NCI-H128 (cell line): ENCODE measurements at regions not wholly inside any gene's neighbourhood (a gene's known extent, or its start where the extent isn't known, plus 50 kb on each side); places are given as distances from the start of the nearest gene placed in this dataset.
"Not testable (repeated sequence)": the region's sequence is repeated elsewhere in the genome, so short reads cannot be mapped to it uniquely, and the experiment has no call there.

ENCODE experiments used
- DNase-seq: peaks from one replicate; lab custom pipeline; 2025; ENCODE audit not compliant: unreplicated experiment; lab: John Stamatoyannopoulos, UW

DNA sequence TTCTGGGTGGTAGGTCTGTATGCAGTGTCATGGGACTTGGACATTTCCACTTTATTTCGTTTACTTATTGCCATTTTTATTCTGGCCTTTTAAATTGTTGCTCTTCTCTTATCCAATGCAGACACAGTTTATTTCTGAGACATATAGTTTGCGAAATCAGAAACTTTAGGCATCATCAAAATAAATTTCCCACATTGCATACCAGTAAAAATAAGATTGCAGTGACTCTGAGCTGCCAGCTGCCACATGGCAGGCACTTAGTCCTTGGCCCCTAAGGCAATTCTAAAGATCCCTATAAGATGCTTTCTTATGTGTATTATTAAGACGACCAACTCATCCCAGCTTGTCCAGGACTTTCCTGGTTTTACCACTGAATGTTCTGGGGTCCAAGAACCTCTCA, 81.8 kb upstream of the ANKRD1 start:
- DNase-seq: no peak

- not testable (repeated sequence) for DNase-seq
Measured at GRCh38 chr10:91003379-91003778, 82.5 kb upstream of the ANKRD1 start.

DNA sequence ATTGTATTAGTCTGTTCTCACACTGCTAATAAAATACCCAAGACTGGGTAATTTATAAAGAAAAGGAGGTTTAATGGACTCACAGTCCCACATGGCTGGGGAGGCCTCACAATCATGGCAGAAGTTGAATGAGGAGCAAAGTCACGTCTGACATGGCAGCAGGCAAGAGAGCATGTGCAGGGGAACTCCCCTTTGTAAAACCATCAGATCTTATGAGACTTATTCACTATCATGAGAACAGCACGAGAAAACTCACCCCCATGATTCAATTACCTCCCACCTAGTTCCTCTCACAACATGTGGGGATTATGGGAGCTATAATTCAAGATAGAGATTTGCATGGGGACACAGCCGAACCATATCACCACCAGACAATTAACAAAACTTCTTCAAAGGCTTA, 84.4 kb upstream of the ANKRD1 start:
- DNase-seq: not testable (repeated sequence)

DNA sequence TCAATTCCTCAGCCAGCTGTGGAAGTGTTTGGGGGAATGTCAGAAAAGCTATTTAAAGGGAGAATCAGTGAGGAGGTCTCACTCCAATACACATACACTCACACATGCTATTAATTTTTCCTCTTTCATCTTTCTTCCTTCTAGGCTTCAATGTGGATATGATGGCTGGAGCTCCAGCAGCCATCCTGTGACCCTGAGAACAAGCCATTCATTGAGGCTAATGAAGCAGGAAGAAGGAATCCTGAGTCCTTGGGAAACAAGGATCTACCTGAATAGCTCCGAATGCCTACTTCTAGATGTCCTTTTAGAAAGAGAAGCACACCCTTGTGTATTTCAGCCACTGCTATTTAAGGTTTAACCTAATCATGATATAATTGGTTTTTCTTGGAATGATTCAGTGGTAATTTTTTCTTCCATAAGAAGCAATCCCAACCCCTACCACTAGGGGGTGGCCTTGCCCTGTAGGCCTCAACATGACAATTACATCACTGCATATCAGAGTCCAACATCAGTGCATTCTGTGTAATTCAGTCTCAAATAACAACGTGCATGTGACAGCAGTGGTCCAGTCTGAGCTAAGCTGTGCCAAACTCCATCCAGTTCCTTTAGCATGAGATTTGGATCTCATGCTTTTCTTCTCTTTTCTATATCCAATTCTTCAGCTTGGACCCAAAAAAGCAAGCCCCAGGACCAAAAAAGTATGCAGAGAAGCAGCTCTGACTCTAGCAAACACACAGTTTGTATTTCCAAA, 85.3 kb upstream of the ANKRD1 start:
- DNase-seq: peak; percentile 18

DNA sequence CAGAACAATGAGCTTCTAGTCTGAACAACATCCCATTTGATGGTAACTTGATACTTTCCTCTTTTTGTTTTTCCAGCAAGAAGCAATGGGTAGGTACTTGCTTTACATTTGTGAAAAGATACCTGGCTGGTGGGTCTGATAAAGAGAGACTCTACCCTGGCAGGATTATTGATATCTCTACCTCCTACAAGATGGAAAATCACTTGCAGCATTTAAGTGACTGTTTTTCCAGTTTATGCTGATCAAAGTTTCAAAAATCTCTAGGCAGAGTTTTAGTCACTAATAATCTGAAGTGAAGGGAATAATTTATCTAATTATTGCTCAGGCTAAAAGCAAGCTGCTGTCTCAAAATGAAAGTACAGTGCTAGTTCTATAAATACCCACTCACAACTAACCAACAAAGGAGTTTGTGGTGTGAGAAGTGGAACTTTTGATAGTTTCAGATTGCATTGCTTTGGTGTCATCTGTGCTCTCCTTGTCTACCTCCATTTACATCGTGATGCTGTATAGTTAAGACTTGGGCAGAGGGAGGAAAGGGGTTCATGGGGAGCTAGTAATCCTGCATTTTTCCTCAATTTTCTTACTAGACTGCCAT, 86.0 kb upstream of the ANKRD1 start:
- DNase-seq: no peak

GRCh38 chr10:91007655-91008054, 86.8 kb upstream of the ANKRD1 start:
- no peak for DNase-seq

DNA sequence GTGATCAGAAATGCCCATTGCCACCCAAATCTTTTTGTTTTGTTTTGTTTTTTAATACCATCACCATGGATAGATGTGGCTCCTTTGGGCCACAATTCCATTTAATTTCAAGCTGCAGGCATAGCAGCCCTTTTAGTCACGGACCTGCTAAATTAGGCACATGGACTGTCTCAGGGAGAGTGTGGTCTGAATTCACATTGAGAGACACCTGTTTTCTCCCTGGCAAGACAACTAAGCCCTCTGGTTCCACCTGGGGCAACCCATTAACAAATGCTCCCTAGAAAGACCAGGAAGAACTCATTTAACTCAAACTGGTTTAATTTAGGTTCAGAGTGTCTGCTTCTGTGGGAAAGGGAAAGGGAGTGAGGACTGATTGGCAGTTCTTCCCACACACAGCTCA, 88.2 kb upstream of the ANKRD1 start:
- DNase-seq: no peak

DNA sequence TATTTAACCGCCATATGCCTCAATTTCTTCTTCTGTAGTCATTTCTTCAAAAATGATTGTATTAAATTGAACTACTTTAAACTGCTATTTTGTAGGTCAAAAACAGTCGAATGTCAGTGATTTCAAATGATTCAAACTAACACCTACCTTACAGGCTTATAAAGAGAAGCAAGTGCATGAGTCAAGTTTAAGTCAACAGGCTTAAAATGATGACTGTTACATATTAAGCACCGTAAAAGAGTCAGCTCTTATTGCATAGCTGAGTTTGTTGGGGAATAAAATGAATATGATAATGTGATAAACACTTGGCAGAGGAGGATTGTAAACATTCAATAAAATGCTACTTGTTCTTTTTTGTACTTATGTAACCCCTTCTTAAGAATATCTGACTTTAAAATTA, 90.1 kb upstream of the ANKRD1 start:
- DNase-seq: no peak

DNA sequence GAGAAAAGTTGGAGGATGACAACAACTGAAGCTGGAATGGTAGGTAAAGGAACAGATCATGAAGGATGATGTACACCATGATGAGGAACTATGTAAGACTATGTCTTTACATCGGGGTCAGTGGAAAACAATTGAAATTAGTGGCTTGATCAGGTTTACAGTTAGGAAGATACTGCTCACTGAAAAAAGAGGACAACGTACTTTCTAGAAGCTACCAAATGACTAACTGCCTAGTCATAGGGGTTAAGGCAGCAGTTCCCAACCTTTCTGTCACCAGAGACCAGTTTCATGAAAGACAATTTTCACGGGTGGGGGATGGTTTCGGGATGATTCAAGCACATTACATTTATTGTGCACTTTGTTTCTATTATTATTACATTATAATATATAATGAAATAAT, 91.6 kb upstream of the ANKRD1 start:
- DNase-seq: no peak

DNA sequence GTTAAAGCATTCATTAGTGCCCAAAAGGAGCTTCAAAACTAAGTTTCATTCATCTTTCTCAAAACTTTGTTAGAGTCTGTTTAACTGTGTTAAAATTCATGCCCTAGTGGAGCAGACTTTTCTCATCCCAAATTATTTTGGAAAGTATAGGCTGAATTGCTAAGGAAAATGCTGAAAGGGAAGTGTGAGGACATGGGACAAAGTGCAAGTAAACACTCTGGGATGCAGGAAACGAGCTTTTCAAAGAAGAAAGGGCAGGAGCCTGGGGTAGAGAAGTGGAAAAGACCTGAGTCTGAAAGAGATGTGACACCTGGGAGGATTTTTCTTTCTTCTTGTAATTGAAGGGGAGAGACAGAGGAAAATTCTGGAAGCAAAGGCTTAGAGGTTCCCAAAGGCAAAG, 93.1 kb upstream of the ANKRD1 start:
- DNase-seq: no peak

DNA sequence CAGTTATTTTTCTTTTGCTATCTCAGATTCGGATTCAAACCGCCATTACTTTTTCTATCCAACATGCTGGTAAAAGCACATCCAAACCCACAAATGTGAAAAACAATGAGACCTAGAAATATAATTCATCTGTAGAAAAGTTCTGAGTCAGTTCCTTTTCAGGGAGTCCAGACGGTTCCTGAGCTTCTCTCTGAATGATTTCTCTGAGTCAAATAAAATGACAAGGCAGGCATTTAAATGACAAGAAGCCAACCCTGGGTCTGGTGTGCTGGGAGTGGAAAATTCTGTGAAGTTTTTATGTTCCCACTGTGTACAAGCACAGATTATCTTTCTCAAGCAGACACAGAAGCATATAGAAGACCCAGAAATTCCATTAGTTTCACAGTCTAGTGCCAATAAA, 96.3 kb upstream of the ANKRD1 start:
- DNase-seq: no peak

DNA sequence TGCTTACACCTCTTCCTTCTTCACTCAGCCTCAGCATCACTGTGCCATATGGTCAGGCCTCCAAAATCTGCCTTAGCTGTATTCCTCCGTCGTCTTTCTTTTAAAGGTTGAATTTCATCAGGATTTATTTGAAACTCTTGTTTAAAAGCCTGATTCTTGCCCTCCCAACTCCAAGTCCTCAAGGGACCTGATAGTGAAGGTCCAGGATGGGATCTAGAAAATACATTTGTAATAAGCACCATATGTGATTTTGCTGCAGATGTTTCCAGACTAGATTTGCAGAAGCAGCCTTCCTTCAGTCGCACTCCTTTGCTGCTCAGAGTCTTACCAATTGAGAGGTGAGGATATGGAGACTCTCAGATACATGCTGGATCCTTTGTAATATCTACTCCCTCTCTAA, 101.0 kb upstream of the ANKRD1 start:
- DNase-seq: no peak

- no peak for DNase-seq
Measured at GRCh38 chr10:91022390-91022789, 101.5 kb upstream of the ANKRD1 start.

DNA sequence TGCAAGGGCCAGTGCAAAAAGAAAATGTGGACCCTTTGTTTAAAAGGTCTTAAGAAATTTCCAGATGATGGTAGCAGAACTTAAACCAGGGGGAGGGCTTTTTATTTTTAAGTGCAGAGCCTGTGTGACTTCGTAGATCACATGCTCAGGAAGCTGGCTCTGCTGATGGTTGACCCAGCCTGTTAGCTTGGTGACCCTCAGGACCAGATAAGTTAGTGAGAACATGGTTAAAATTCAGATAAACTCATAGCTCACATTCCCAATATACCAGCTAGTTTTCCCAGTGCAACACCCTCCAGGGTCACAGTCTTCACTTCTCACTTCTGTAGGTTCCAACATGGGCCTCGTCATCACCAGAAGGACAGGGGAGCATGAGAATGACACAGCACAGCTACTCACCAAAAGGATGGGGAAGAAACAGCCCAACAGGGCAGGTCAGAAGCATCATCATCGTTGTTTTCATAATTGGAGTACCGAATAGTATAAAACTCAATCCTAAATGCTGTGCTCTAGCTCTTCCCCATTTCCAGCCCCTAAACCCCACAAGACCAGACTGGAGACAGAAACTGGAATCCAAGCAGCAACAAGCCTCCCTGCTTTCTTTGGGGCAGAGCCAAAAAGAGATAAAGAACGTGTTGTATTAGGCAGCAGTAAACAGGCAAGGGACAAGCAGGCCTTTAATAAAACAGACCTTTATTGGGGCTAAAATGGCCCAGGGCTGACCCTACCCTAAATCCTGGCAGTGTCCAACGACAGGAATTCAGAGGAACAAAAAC, 102.2 kb upstream of the ANKRD1 start:
- no peak for DNase-seq

DNA sequence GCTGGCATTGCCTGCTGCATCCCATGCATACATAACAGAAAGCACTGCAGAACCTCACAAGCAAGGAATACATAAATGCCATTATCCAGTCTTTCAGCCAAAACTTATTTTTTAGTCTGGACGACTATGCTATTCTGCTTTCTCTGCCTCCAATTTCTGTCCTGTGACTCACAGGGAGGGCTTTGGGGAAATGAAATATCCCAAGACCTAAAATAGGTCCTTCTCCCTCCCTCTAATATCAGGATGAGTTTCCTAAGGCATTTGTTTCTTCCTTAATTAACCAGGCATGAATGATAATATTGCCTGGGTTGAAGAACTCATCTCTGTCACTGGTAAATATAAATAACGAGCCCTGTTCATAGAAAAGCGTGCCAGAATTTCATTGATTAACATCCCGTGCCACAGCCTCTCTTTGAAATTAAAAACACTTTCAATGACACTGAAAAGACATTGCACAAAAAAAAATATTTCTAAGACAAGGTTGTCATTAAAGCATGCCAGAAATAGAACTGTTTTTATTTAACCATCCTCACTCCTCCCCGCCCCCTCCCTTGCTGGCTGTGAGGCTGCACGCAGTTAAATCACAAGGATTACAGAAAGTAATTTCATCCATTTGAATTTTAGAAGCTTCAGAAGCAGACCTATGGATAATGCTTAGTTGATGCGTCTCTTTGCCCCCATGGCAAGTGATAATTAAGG, 103.0 kb upstream of the ANKRD1 start:
- DNase-seq: no peak

GRCh38 chr10:91024541-91024940, 103.7 kb upstream of the ANKRD1 start:
- no peak for DNase-seq

GRCh38 chr10:91032611-91033206, 111.8 kb upstream of the ANKRD1 start:
- no peak for DNase-seq

DNA sequence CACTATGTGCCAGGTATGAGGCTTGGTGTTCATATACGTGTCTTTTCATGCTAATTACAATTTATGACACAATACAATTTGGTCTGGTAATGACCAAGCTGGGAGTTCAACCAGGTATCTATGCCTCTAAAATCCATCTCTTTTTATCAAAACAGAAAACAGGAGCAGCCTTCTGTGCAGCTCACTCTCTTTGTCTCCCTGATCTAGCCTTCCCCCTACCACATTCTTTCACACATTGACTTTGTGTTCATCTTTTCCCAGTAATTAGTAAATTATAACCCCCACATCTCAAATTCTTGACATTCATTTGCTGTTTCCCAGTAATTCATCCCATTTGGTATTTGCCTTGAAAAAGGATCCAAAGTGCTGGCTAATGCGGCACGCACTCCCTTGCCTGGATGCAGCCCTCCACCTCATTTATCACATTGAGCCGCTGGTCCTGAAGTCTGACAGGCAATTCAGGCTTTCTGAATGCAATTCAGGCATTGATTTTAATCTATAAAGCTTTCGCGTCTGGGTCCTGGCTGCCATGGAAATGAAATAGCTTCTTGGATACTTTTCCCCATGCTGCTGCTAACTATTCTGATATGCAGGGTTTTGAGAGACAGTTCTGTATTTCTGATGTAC, 112.5 kb upstream of the ANKRD1 start:
- no peak for DNase-seq

GRCh38 chr10:91034042-91034441, 113.2 kb upstream of the ANKRD1 start:
- DNase-seq: no peak

DNA sequence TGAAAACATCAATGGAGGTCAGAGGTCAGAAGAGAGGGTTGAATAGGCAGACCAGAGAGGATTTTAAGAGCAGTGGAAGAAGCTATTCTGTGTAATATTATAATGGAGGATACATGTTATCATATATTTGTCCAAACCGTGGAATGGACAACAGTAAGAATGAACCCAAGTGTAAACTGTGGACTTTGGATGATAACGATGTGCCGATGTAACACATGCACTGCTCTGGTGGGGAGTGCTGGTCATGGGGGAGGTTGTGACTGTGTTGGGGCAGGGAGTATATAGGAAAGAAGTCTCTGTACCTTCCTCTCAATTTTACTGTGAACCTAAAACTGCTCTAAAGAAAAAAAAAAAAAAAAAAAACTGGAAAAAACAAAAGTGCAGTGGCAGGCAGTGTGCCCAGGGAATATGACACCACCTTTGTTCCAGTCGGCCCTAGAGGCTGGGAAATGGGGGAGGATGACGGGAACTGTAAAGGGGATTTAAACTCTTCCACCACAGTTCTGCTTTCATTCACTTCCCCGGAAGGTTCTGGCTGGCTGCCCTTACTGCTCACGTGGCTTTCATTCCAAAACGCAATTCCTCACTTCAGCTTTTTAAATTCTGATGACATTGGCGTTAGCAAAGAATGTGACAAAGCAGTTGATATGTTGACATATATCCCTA, 113.7 kb upstream of the ANKRD1 start:
- no peak for DNase-seq
